ENCODE measurements at regions not wholly inside any gene's neighbourhood (a gene's known extent, or its start where the extent isn't known, plus 50 kb on each side); places are given as distances from the start of the nearest gene placed in this dataset.

DNA sequence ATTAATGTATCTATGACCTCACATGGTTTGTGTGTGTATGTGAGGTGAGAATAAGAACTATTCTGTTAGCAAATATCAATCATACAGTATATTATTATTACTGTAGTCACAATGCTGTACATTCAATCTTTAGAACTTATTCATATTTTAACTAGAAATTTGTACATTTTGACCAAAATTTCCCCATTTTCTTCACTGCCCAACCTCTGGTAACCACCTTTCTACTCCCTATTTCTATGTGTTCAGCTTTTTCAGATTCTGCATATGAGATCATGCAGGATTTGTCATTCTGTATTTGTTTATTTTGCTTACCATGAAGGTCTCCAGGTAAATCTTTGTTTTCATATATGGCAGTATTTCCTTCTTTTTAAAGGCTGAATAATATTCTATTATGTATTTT, 607.9 kb downstream of the SLCO4C1 start:
- no peak for FAIRE-seq

More for the DNA sequence above, 607.9 kb downstream of the SLCO4C1 start:
- Histone ChIP-seq H3K27ac (ENCODE audit: insufficient read depth, low read depth, low read length) (no peak overlapping the region), H3K4me1 (ENCODE audit: control insufficient read depth, extremely low read depth, insufficient read depth, low read length) (no peaks in the 10 kb centered on the region), H3K27me3 (ENCODE audit: control insufficient read depth in 2 of 2, insufficient read depth in 2 of 2, low read length in 2 of 2) (no peaks in the 10 kb centered on the region), H3K9me3 (replicated peaks; ENCODE audit: control insufficient read depth, insufficient read depth, low read length) (no peaks in the 10 kb centered on the region), H3K9me1 (replicated peaks; ENCODE audit: control insufficient read depth, extremely low read depth, insufficient read depth, low read length) (no peaks in the 10 kb centered on the region), H3K9ac (replicated peaks; ENCODE audit: extremely low read depth, insufficient read depth, low read length) (no peak overlapping the region), H3K4me3 (replicated peaks in 1 of 3; ENCODE audit: insufficient read depth in 1 of 3, low read depth in 1 of 3, low read length in 3 of 3) (no peak overlapping the region), H3K79me2 (ENCODE audit: control insufficient read depth, insufficient read depth, low read length) (no peaks in the 10 kb centered on the region), H4K20me1 (replicated peaks; ENCODE audit: control insufficient read depth, extremely low read depth, insufficient read depth, low read length) (no peaks in the 10 kb centered on the region), H3K36me3 (ENCODE audit: control insufficient read depth in 2 of 2, extremely low read depth in 1 of 2, insufficient read depth in 2 of 2, low read length in 2 of 2) (no peaks in the 10 kb centered on the region), H2AFZ (ENCODE audit: low read depth, low read length) (no peak overlapping the region), H3K4me2 (ENCODE audit: insufficient read depth, low read length) (no peak overlapping the region)
- intact Hi-C loops (cut with micrococcal nuclease), result no loop called here
- TF ChIP-seq, protein P1, sequence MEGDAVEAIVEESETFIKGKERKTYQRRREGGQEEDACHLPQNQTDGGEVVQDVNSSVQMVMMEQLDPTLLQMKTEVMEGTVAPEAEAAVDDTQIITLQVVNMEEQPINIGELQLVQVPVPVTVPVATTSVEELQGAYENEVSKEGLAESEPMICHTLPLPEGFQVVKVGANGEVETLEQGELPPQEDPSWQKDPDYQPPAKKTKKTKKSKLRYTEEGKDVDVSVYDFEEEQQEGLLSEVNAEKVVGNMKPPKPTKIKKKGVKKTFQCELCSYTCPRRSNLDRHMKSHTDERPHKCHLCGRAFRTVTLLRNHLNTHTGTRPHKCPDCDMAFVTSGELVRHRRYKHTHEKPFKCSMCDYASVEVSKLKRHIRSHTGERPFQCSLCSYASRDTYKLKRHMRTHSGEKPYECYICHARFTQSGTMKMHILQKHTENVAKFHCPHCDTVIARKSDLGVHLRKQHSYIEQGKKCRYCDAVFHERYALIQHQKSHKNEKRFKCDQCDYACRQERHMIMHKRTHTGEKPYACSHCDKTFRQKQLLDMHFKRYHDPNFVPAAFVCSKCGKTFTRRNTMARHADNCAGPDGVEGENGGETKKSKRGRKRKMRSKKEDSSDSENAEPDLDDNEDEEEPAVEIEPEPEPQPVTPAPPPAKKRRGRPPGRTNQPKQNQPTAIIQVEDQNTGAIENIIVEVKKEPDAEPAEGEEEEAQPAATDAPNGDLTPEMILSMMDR (IDR thresholded peaks at IDR 0.05; ENCODE audit: extremely low read depth in 1 of 2, insufficient read depth in 1 of 2, low read depth in 1 of 2, low read length in 2 of 2), result no peak
- TF ChIP-seq JUN (IDR thresholded peaks at IDR 0.05; ENCODE audit: borderline replicate concordance, insufficient read depth, insufficient read length, low read depth) (no peak), MYC (IDR thresholded peaks at IDR 0.05; ENCODE audit: low read depth, low read length) (no peak), EZH2 (IDR thresholded peaks at IDR 0.05; ENCODE audit: borderline replicate concordance, low read depth, low read length, severe bottlenecking) (no peak), GATA2 (IDR thresholded peaks at IDR 0.05; ENCODE audit: insufficient read depth, insufficient read length, low read depth, low read length) (no peak), POLR2AphosphoS5 (IDR thresholded peaks at IDR 0.05; ENCODE audit: insufficient read depth, low read depth, low read length) (no peak), POLR2A (IDR thresholded peaks at IDR 0.05; ENCODE audit: low read depth, low read length) (no peak), FOS (IDR thresholded peaks at IDR 0.05; ENCODE audit: borderline replicate concordance, insufficient read depth, low read length) (no peak)
- TF ChIP-seq, protein P2, sequence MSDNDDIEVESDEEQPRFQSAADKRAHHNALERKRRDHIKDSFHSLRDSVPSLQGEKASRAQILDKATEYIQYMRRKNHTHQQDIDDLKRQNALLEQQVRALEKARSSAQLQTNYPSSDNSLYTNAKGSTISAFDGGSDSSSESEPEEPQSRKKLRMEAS (IDR thresholded peaks at IDR 0.05; ENCODE audit: insufficient read depth, insufficient read length), result no peak
- ChIA-PET CTCF (interaction anchor here (2.5 kb wide), 1 partner anchor 9 kb away, joined by 18 read pairs; no protein-coding TSS in a partner anchor), POLR2A (no interaction called here)
- no TSS peak for BruUV-seq (replicated peaks)
- DNase-seq (ENCODE audit: low read depth, low spot score), result no peak
- dilution Hi-C loops (cut with MboI; ENCODE audit: extremely low pct_ligation_motif_present, low sequenced_read_pairs), result no loop called here
